ENCODE measurements at regions not wholly inside any gene's neighbourhood (a gene's known extent, or its start where the extent isn't known, plus 50 kb on each side); places are given as distances from the start of the nearest gene placed in this dataset.

- TF ChIP-seq, protein P1, sequence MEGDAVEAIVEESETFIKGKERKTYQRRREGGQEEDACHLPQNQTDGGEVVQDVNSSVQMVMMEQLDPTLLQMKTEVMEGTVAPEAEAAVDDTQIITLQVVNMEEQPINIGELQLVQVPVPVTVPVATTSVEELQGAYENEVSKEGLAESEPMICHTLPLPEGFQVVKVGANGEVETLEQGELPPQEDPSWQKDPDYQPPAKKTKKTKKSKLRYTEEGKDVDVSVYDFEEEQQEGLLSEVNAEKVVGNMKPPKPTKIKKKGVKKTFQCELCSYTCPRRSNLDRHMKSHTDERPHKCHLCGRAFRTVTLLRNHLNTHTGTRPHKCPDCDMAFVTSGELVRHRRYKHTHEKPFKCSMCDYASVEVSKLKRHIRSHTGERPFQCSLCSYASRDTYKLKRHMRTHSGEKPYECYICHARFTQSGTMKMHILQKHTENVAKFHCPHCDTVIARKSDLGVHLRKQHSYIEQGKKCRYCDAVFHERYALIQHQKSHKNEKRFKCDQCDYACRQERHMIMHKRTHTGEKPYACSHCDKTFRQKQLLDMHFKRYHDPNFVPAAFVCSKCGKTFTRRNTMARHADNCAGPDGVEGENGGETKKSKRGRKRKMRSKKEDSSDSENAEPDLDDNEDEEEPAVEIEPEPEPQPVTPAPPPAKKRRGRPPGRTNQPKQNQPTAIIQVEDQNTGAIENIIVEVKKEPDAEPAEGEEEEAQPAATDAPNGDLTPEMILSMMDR (conservative IDR thresholded peaks at IDR 0.05 in 1 of 2, IDR thresholded peaks at IDR 0.05 in 1 of 2; ENCODE audit: low read depth in 1 of 2, low read length in 2 of 2) = no peak
- TF ChIP-seq EZH2 (IDR thresholded peaks at IDR 0.05; ENCODE audit: low read length, missing control alignments) = no peak
Observed at GRCh38 chr1:191151321-191151807, 673.7 kb upstream of the BRINP3 start.

All from fibroblast of lung (primary cell).